Renal pelvis (tissue), 1 donor: ENCODE measurements at regions not wholly inside any gene's neighbourhood (a gene's known extent, or its start where the extent isn't known, plus 50 kb on each side); places are given as distances from the start of the nearest gene placed in this dataset.

Experiments used
- DNase-seq: peaks from one replicate; pipeline ENCODE4 v3.0.0-alpha.2; 2013

GRCh38 chr1:175865041-175865766, 121.8 kb upstream of the TNR start:
- no peak for DNase-seq

DNA sequence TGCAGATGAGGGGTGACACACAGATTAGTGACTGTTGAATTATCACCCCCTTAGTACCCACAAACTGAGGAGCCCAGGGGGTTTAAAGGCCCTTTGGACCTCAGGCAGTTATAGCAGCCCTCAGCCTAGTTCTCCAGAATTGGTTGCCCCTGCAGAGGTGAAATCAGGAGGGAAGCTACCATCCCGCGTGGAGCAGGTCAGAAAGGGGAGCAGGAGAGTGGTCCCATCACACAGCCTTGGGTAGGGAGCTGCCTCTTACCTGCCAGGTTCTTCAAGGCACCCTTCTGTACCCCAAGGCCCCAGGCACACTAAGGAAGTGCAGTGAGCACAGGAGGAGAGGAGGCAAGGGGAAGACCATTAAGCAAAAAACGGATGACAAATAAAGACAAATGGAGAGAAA, 121.2 kb upstream of the TNR start:
- DNase-seq, result no peak

- DNase-seq, result no peak
These were observed 120.8 kb upstream of the TNR start for GRCh38 chr1:175864183-175864582.

GRCh38 chr1:175863299-175864050, 120.1 kb upstream of the TNR start:
- DNase-seq, result no peak

DNA sequence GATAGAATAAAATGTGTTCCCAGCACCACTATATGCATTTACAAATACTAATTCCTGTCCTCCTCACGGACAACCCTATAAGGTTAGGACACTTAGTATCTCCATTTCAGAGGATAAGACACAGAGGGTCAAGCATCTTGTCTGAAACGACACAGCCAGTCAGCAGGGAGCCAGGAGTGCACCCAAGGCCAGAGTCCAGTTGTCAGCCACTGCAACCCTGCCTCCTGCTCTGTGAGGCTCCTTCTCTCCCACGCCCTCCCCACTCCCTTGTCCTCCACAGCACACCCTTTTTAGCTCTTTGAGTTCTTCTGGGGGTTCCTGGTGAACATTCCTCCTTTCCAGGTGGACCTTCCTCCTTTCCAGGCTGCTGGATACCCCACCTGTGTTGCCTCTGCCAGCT, 119.0 kb upstream of the TNR start:
- DNase-seq, result no peak

DNA sequence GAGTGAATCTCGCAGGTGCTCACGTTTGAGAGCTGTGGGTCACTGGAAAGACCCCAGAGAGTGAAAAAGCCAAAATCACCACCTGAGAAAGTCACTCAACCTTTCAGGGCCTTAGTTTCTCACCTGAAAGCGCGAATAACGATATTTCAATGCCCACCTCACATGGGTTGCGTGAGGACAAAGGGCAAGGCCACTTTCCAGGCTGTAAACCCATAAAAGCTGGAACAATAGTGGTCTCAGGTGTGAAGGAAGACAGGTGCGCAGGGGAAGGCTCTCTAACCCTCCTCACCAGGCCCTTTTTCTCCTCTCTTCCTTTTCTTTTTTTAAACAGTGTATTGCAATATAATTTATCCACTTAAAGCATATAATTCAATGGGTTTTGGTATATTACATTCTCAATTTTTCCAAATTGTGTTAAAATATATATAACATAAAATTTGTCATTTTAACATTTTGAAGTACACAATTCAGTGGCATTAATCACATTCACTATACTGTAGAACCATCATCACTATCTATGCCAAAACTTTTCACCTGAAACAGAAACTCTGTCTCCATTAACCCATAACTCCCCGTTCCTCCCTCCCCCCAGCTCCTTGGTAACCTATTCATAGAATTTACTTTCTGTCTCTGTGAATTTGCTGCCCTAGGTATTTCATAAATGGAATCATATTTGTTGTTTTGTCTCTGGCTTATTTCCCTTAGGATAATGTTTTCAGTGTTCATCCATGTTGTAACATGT, 118.4 kb upstream of the TNR start:
- DNase-seq, result no peak

- DNase-seq, result no peak
These were observed 114.4 kb upstream of the TNR start for GRCh38 chr1:175857756-175858155.

- no peak for DNase-seq
These were observed 110.3 kb upstream of the TNR start for GRCh38 chr1:175853681-175854080.

- no peak for DNase-seq
These were observed 108.4 kb upstream of the TNR start for GRCh38 chr1:175851749-175852148.

- no peak for DNase-seq
These were observed 104.9 kb upstream of the TNR start for GRCh38 chr1:175848329-175848728.

DNA sequence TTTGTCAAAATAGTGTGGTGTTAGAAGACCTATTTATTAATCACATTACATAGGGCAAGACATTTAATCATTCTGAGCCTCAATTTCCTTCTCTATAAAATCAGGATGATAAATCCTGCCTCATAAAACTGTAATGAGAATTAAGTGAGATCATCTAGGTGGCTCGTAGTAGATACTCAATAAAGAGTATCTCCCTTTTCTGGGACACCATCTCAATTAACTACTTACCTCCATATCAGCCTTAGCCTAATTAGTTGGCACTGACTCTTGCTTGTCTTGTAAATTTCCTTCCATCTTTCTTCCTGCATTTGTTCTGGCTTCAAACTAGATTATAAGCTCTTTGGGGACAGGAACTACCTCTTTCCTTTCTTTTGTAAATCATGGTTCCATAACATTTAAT, 102.6 kb upstream of the TNR start:
- DNase-seq, result no peak

DNA sequence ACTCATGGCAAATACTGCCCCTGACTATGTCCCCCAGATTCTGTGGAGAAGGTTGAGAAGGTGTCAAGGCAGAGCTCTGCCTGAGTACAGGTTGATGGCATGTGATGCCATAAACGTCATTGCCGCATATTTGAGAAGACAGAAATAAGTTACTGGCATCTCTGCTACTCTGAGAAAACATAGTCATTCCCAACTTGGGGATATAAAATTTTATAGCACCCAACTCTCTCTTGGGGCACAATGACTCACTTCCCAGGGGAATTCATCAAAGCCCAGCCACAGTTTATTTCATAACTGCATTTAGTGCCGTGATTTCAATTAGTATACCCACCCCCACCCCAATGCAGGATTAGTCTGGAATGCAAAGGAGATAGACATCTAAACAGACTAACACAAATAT, 101.9 kb upstream of the TNR start:
- no peak for DNase-seq

DNA sequence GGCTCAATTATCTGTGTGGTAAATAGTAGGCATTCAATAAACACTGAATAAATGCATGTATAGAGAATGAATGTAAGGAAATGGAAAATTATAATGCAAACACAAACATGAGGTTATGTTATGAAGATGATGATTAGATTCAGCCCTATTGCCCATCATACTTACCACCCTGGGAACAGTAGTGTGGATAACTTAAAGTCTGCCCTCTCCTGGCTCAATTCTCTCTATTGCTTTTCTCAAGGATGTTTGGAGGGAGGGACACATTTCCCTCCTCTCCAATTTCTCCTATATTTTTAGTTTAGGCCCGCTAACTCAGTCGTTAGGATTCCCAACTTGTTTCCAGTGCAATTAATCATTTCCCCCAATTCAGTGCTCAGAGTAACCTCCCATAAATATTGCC, 101.5 kb upstream of the TNR start:
- DNase-seq, result no peak

DNA sequence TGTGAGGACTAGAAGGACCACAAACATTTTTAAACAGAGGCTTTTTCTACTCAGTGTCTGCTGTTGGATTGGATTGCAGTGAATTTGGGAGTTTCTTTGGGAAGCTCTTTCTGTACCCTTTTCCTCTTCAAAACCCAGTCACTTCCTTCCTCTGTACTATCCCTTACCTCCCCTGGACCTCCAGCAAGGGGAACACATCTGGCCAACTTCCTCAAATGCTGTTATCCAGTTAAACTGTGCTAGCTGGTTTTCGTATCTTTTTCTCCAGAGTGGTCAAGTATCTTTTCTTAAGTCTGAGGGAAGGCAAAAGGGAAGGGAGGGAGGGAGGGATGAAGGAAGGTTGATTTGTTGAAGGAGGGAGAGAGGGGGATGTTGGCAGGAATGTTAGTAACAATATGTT, 99.2 kb upstream of the TNR start:
- DNase-seq, result no peak

- peak; percentile 26 for DNase-seq
These were observed 98.4 kb upstream of the TNR start for GRCh38 chr1:175841738-175842187.

DNA sequence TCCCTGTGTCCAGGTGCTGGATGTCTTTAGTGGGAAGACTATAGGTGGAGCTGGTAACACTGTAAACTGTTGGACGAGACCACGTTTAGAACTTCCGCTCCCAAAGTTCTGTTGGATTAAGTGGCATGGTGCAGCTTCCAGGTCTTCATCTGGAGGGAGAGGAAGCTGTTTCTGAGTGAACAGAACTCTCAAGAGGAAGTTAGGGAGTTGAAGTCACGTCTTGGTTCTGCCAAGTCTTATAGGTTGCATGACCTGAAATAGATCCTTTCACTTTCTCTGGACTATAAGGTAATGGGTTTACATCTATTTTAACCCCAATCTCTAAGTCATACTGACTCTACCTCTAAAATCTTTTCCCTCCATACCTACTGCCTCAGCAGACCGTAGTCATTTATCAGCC, 97.4 kb upstream of the TNR start:
- no peak for DNase-seq

DNA sequence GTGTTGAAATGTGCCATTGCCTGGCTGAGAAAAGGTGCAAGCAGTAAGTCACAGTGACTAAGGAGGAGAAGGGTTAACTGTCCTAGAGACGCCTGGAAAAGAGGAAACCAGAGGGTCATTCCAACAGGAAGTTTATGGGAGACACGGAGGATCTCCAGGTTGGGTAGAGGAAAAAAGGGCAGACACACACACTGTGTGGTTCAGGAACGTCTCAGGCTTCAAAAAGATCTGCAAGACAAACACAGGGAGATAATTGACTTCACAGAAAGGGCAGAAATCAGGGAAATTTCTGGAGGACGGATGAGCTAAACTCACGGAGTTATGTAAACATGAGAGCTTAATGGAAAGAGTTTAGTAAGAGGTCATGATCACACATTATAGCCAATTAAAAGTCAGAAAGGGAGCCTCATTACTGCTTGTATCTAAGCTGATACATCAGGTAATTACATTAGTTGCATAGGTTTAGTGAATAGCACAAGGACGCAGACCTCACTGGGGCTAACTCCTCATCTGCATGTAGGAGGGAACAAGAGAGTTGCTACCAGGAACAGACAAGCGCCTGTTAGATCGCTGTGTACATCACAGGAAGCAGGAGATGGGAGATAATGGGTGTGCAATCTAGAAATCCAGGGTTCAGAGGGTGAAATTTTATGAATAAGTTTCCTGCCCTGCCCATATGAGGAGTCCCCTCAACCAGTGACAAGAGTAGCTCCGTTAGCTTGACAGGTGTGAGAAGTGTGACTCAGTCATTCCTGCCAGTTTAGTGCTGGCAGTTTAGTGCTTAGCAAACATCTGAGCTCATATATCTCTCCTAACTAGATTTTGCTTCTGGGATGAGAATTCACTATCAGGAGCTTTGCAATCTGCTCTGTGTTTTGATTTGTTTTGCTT, 96.6 kb upstream of the TNR start:
- no peak for DNase-seq

- no peak for DNase-seq
These were observed 91.2 kb upstream of the TNR start for GRCh38 chr1:175834597-175834996.

GRCh38 chr1:175833951-175834350, 90.6 kb upstream of the TNR start:
- no peak for DNase-seq

GRCh38 chr1:175833502-175833901, 90.1 kb upstream of the TNR start:
- no peak for DNase-seq

DNA sequence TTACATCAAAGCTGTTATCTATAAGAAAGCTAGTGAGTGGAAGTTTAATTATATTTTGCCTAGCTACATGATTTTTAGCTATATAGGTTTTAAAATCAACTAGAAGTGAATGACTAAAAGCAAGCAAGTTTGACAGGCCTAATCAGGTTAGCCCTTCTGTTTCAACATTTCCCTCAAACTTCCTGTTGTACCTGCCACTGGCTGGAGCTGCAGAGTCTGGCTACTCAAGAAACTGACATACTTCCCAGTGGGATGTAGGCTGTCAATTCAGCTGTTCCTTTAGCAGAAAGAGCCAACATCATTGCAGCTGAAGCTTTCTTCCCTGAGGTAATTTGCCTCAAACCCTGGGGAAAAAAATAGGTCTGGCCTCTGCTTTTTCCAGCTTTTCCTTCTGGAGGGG, 87.1 kb upstream of the TNR start:
- no peak for DNase-seq

GRCh38 chr1:175829845-175830244, 86.5 kb upstream of the TNR start:
- no peak for DNase-seq
